GM18907 (cell line): ENCODE measurements at regions not wholly inside any gene's neighbourhood (a gene's known extent, or its start where the extent isn't known, plus 50 kb on each side); places are given as distances from the start of the nearest gene placed in this dataset.

ENCODE experiments used
- ATAC-seq: cut with Tn5 transposase; IDR thresholded peaks from one replicate; pipeline ENCODE4 v1.9.1; 2021; ENCODE audit warnings: mild to moderate bottlenecking, moderate library complexity; ENCODE audit not compliant: unreplicated experiment

DNA sequence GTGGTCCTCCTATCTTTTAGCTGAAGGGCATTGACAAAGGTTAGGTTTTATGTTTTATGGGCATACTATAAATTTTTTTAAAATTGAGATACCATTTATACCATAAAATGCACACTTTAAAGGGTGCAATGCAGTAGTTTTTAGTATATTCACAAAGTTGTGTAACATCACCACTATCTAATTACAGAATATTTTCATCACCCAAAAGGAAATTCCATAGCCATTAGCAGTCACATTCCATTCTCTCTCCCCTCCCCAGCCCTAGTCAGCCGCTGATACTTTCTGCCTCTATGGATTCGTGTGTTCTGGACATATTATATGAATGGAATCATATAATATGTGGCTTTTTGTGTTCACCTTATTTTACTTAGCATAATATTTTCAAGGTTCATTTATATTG lies 135.8 kb upstream of the B3GALT2 start:
- no peak for ATAC-seq

DNA sequence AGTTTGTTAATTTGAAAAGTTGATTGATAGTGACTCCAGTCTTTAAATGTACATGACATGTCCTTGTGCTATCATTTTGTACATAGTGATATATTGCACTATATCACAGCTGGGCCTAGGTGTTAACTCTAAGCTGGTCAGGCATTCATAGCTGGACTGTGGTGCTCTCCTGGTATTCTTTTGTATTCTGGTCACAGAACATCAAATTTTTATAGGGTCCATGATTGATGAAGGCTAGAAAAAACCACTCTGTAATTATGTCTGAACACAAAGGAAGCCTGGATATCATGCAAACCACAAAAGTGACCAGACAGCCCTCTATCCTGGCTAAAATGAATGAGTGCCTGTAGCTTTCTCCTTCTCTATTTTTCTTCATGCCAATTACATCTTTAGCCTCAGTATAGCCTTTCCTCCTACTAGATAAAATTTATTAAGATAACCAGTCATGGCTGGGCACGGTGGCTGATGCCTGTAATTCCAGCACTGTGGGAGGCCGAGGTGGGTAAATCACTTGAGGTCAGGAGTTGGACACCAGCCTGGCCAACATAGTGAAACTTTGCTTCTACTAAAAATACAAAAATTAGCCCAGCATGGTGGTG lies 134.9 kb upstream of the B3GALT2 start:
- ATAC-seq = no peak

GRCh38 chr1:193320270-193320669 lies 133.9 kb upstream of the B3GALT2 start:
- no peak for ATAC-seq

- no peak for ATAC-seq
These were observed 131.9 kb upstream of the B3GALT2 start for GRCh38 chr1:193318347-193318746.

GRCh38 chr1:193313354-193314140 lies 127.1 kb upstream of the B3GALT2 start:
- ATAC-seq = no peak

DNA sequence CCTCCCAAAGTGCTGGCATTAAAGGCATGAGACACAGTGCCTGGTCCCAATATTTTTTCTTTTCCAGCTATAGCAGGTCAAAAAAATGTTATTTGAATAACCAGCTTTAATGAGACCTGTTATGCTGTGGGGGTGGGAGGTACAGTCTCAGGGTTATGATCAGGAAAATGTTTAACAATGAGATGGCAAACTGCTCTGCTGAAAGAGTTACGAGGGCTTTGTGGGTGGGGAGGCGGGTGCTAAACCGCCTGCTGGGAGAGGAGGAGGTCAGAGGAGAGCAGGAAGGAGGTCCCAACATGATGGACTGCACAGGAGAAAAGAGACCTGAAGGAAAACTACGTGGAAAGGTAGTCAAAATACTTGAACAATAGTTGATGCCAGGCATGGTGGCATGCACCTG lies 126.0 kb upstream of the B3GALT2 start:
- ATAC-seq = no peak

DNA sequence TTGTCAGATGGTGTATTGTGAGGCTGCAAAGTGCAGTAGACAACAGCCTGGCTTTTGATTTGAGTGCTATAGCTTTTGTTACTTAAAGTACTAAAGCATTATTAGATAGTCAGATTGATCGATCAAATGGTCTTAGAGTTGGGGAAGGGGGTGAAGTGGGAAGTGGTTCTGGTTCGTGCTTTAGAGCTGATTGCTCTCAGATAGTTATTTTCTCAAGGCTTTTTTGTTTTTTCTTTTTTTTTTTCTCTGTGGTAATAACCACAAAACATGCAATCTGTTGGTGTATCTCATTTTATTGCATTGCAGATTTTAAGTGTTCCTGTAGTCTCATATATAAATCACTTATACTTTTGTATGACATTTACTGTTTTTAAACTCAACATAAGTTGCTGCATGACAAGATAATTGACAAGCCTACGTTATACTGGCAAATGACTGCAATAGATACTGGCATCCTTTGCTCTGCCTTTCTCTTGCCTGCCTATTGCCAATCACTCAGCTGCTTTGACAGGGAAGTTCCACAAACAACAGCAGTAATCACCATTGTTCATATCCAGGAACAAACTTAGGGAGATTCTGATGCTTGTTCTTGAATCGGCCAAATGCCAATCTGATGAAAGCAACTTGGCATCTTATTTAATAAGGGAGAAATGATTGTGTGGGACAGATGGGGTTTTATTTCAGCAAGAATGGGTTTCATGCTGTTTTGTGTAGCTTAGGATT lies 125.0 kb upstream of the B3GALT2 start:
- ATAC-seq = no peak

DNA sequence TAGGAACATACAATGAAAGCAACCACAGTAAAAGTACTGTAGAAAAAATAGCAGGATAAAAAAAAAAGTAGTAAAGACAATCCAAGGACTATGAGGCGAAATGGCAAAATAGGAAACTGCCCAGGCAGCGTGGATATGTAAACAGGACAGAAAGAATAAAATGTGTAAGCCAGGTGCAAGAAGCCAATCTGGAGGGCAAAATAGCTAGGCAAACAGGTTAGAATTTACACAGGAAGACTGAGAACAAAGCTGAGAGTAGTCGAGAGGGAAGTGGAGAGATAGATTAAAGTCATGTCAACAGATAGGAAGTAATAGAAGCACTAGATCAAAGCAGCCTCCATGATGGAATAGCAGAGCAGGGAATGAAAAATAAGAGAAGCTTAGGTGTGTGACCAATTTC lies 124.2 kb upstream of the B3GALT2 start:
- ATAC-seq = no peak

DNA sequence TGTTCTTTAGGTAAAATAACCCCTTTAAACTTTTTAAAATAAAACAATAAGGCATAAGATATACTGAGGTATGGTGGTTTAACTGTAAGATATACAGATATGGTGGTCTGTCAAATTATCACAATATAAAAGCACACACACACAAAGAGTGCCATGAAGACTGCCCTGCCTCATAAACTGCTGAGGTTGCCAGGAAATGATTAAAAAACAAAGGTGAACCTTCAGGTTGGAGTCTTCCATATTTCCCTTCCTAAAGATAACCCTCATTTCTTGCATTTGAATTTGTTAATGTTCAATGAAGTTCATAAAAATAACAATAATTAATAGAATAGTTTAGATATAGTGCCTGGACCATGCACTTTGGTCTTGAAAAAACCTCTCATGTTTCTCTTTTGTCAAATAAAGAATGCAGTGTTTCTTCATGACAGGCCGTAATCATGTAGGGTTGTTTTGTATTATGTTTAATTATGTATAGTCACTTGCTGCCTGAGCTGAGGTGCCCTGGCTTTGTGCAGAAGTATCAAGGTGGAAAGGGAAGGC lies 123.6 kb upstream of the B3GALT2 start:
- ATAC-seq = no peak

DNA sequence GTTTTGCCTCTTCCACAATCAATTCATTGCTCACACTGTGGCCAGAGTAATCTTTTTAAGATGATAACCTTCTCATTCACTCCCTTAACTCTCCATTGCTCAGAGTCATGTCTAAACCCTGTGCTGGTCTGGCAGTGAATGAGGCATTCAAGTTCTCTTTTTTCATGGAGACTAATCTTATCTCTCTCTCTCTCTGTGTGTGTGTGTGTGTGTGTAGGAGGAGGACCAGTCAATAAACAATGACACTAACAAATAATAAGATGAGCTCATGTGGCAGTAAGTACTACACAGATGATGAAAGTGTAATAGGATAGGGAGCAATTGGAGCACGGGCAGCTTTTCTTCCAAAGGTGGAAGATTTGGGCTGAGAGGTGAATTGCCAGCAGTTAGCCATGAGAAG lies 122.0 kb upstream of the B3GALT2 start:
- ATAC-seq = no peak

DNA sequence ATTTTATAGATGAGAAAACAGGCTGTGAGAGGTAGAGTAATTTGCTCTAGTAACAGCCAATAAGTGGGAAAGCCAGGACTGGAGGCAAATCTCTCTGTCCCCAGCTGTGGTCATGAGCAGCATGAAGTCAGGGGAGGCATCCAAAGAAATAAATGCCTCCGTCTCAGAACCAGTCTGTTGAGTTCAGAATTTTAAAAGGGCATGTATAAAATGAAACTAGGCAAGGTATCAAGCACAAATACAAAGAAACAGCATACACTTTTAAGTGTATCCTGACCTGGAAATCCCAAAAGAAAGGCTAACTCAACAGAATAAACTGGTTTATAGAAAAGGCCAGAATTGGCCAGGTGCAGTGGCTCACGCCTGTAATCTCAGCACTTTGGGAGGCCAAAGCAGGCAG lies 120.0 kb upstream of the B3GALT2 start:
- ATAC-seq = no peak
